ENCODE measurements at regions not wholly inside any gene's neighbourhood (a gene's known extent, or its start where the extent isn't known, plus 50 kb on each side); places are given as distances from the start of the nearest gene placed in this dataset.

DNA sequence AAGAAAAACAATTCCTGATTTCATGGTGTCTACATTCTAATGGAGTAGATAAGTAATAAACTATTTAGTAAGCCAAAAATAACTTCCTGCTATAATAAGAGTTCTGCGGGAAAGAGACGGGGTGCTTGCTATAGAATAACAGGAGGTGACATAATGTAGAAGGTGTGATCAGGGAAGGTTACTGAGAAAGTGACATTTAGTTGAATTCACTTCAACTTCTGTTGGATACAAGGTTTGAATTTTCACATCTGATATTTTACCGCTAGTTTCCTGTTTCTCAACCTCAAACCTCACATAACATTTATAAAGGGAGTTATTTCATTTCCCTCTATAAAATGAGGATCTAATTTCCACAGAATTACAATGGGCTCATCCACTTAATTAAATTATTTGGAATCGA, 102.3 kb upstream of the GBE1 start:
- CTCF ChIA-PET, result no interaction called here
- FAIRE-seq (no peak), DNase-seq (ENCODE audit: low read depth in 1 of 2, low spot score in 1 of 2) (no peak), ATAC-seq (no peak)
- WGBS (ENCODE audit: missing lambda C conversion rate), result 74% methylated on average over 4 of the region's 4 CpGs
- Histone ChIP-seq H3K4me2 (no peak overlapping the region), H3K4me1 (no peaks in the 10 kb centered on the region), H3K4me3 (no peak overlapping the region), H3K9me3 (no peaks in the 10 kb centered on the region), H3K27ac (no peak overlapping the region)
- POLR2A ChIA-PET, result no interaction called here
- TF ChIP-seq, protein P1, sequence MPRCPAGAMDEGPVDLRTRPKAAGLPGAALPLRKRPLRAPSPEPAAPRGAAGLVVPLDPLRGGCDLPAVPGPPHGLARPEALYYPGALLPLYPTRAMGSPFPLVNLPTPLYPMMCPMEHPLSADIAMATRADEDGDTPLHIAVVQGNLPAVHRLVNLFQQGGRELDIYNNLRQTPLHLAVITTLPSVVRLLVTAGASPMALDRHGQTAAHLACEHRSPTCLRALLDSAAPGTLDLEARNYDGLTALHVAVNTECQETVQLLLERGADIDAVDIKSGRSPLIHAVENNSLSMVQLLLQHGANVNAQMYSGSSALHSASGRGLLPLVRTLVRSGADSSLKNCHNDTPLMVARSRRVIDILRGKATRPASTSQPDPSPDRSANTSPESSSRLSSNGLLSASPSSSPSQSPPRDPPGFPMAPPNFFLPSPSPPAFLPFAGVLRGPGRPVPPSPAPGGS (IDR thresholded peaks at IDR 0.05), result no peak

DNA sequence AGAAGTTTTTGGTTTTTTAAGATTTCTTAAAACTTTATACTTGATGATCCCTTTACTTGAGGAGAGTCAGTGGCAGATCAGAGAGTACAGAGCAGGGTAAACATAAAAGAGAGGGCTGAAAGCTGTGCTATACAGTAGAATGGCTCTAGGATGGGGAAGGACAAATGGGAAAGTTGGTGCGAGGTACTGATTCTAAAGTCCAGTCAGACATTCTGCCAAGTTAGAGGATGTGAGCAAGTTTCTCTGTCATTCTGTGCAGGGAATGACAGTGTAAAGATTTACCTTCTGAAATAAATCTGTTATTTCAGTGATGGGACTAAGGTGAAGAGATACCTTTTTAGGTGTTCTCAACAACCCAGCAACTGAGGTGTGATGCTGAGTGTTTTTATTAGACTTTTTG, 100.1 kb upstream of the GBE1 start:
- no peak overlapping the region for H3K4me2 ChIP-seq
- FAIRE-seq (no peak), ATAC-seq (no peak), DNase-seq (ENCODE audit: low read depth in 1 of 2, low spot score in 1 of 2) (no peak)
- no peak overlapping the region for H3K4me3 ChIP-seq
- H3K27ac ChIP-seq, result no peak overlapping the region
- H3K9me3 ChIP-seq, result no peaks in the 10 kb centered on the region
- CTCF ChIA-PET, result no interaction called here
- H3K4me1 ChIP-seq, result no peaks in the 10 kb centered on the region
- TF ChIP-seq ZC3H11A (IDR thresholded peaks at IDR 0.05) (no peak), CBX2 (IDR thresholded peaks at IDR 0.05; ENCODE audit: borderline replicate concordance, low read depth) (no peak), NR3C1 (IDR thresholded peaks at IDR 0.05) (no peak), ZNF302 (CRISPR knock-in tag; IDR thresholded peaks at IDR 0.05) (no peak), EHMT2 (IDR thresholded peaks at IDR 0.05; ENCODE audit: low read depth) (no peak), CBX8 (IDR thresholded peaks at IDR 0.05) (no peak), MAX (IDR thresholded peaks at IDR 0.05) (no peak), JUNB (IDR thresholded peaks at IDR 0.05) (no peak), MAFK (IDR thresholded peaks at IDR 0.05; ENCODE audit: partially characterized antibody) (no peak), HOXB13 (CRISPR knock-in tag; IDR thresholded peaks at IDR 0.05; ENCODE audit: low read depth) (no peak), TP53 (CRISPR knock-in tag; IDR thresholded peaks at IDR 0.05) (no peak), CEBPB (IDR thresholded peaks at IDR 0.05) (no peak)
- POLR2A ChIA-PET, result no interaction called here
- WGBS (ENCODE audit: missing lambda C conversion rate), result 79% methylated on average over 1 of the region's 1 CpG

GRCh38 chr3:81859524-81859923, 98.1 kb upstream of the GBE1 start:
- ATAC-seq (no peak), DNase-seq (ENCODE audit: low read depth in 1 of 2, low spot score in 1 of 2) (no peak), FAIRE-seq (no peak)
- no peak for TF ChIP-seq ZNF302 (CRISPR knock-in tag; IDR thresholded peaks at IDR 0.05)
- no peak for TF ChIP-seq HOXB13 (CRISPR knock-in tag; IDR thresholded peaks at IDR 0.05; ENCODE audit: low read depth)
- no peak for TF ChIP-seq RAD21 (conservative IDR thresholded peaks at IDR 0.05 in 1 of 2, IDR thresholded peaks at IDR 0.05 in 1 of 2)
- TF ChIP-seq CEBPB (IDR thresholded peaks at IDR 0.05), result no peak
- TF ChIP-seq EHMT2 (IDR thresholded peaks at IDR 0.05; ENCODE audit: low read depth), result no peak
- no peak for TF ChIP-seq ZSCAN20 (CRISPR knock-in tag; IDR thresholded peaks at IDR 0.05)
- TF ChIP-seq MAX (IDR thresholded peaks at IDR 0.05), result no peak
- TF ChIP-seq KDM1A (IDR thresholded peaks at IDR 0.05; ENCODE audit: low read depth), result no peak
- TF ChIP-seq NFE2L2 (conservative IDR thresholded peaks at IDR 0.05; ENCODE audit: low read length), result no peak
- TF ChIP-seq NPAS2 (CRISPR knock-in tag; IDR thresholded peaks at IDR 0.05; ENCODE audit: borderline replicate concordance), result no peak
- no peak for TF ChIP-seq BHLHE40 (IDR thresholded peaks at IDR 0.05; ENCODE audit: low read depth, low read length)
- H3K27ac ChIP-seq, result no peak overlapping the region
- no peak overlapping the region for H3K4me3 ChIP-seq
- H3K9me3 ChIP-seq, result no peaks in the 10 kb centered on the region
- CTCF ChIA-PET, result no interaction called here
- POLR2A ChIA-PET, result no interaction called here
- H3K4me2 ChIP-seq, result no peak overlapping the region
- H3K4me1 ChIP-seq, result no peaks in the 10 kb centered on the region
- 98% methylated on average over 1 of the region's 1 CpG for WGBS (ENCODE audit: missing lambda C conversion rate)

- ChIA-PET CTCF (interaction anchor here (0.6 kb wide), 1 partner anchor 24 kb away, joined by 3 read pairs; no protein-coding TSS in a partner anchor), POLR2A (no interaction called here)
- Histone ChIP-seq H3K9me3 (no peaks in the 10 kb centered on the region), H3K4me2 (no peak overlapping the region), H3K4me1 (no peaks in the 10 kb centered on the region), H3K4me3 (no peak overlapping the region), H3K27ac (no peak overlapping the region)
- 39% methylated on average over 3 of the region's 3 CpGs for WGBS (ENCODE audit: missing lambda C conversion rate)
- no peak for ATAC-seq
- TF ChIP-seq ESRRA (IDR thresholded peaks at IDR 0.05; ENCODE audit: borderline replicate concordance, low read length) (no peak), EHF (CRISPR knock-in tag; IDR thresholded peaks at IDR 0.05) (no peak), POLR2AphosphoS2 (conservative IDR thresholded peaks at IDR 0.05; ENCODE audit: low read length) (no peak), RFX5 (IDR thresholded peaks at IDR 0.05) (no peak), NFE2L2 (conservative IDR thresholded peaks at IDR 0.05; ENCODE audit: low read length) (no peak), SREBF2 (IDR thresholded peaks at IDR 0.05) (no peak), ZC3H11A (IDR thresholded peaks at IDR 0.05) (no peak), JUN (IDR thresholded peaks at IDR 0.05) (no peak), HDAC2 (IDR thresholded peaks at IDR 0.05) (no peak), TP53 (CRISPR knock-in tag; IDR thresholded peaks at IDR 0.05) (no peak)
- TF ChIP-seq, protein P2, sequence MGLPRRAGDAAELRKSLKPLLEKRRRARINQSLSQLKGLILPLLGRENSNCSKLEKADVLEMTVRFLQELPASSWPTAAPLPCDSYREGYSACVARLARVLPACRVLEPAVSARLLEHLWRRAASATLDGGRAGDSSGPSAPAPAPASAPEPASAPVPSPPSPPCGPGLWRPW (IDR thresholded peaks at IDR 0.05), result no peak
- DNase-seq (ENCODE audit: low read depth in 1 of 2, low spot score in 1 of 2), result no peak
- no peak for FAIRE-seq
Observed at GRCh38 chr3:81853431-81853830, 92.0 kb upstream of the GBE1 start.
